Astrocyte of the cerebellum (primary cell): ENCODE measurements at regions not wholly inside any gene's neighbourhood (a gene's known extent, or its start where the extent isn't known, plus 50 kb on each side); places are given as distances from the start of the nearest gene placed in this dataset.
A peak's percentile ranks its signal among the peaks of the same experiment; 100 is the strongest.

Experiments
- DNase-seq: peaks from one replicate; pipeline ENCODE4 v3.0.0-alpha.2; 2011; ENCODE audit warnings: low read depth
- H3K4me3 ChIP-seq: 2 replicates; pipeline ENCODE4 v1.5.1; 2011; ENCODE audit warnings: mild to moderate bottlenecking, low read depth, low read length, moderate library complexity
- in situ Hi-C: cut with HindIII; loops from 2 replicates; pipeline ENCODE4 v1.10.0; 2017; ENCODE audit warnings: low sequenced_read_pairs
- TF ChIP-seq, protein P1 (sequence below): IDR thresholded peaks from 2 replicates; pipeline ENCODE4 v1.5.1; 2012; ENCODE audit warnings: low read length, low read depth, moderate library complexity, mild to moderate bottlenecking; ENCODE audit errors: missing control alignments

DNA sequence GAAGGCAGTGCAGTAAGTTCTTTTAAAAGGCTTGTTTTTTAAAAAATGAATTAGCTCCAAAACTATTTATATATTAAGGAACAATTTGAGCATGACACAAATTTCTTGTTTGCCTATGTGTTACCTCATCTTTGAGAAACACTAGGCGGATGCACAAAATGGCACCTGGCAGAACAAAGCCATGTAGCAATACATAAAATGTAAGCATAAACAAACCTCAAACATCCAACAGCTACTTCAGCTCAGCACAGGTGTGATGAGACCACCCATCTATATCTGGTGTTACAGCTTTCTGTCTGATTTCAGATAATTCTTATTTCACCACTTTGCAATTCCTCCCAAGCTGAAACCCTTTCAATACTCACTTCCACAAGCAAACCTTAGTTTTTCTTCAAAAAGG is 221.2 kb upstream of the CNTN6 start:
- no peak overlapping the region for H3K4me3 ChIP-seq
- in situ Hi-C loops = no loop called here
- TF ChIP-seq, protein P1, sequence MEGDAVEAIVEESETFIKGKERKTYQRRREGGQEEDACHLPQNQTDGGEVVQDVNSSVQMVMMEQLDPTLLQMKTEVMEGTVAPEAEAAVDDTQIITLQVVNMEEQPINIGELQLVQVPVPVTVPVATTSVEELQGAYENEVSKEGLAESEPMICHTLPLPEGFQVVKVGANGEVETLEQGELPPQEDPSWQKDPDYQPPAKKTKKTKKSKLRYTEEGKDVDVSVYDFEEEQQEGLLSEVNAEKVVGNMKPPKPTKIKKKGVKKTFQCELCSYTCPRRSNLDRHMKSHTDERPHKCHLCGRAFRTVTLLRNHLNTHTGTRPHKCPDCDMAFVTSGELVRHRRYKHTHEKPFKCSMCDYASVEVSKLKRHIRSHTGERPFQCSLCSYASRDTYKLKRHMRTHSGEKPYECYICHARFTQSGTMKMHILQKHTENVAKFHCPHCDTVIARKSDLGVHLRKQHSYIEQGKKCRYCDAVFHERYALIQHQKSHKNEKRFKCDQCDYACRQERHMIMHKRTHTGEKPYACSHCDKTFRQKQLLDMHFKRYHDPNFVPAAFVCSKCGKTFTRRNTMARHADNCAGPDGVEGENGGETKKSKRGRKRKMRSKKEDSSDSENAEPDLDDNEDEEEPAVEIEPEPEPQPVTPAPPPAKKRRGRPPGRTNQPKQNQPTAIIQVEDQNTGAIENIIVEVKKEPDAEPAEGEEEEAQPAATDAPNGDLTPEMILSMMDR = no peak
- DNase-seq = no peak

DNA sequence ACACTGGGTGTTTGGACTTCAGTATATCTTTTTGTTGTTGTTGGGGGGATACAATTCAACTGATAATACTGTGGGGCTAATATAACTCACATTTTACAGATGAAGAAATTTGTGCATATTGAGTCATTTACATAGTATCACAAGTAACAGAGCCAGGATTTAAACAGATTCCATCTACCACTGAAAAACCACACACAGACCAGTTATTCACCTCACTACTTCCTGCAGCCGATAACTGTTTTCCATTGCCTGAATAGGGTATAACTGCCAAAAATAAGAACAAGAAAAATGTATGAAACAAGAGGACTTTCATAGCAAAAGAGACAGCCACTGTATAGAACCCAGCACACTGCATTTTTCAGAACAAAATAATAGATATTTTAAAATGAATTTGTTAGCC is 215.8 kb upstream of the CNTN6 start:
- TF ChIP-seq, protein P1 = no peak
- in situ Hi-C loops = no loop called here
- H3K4me3 ChIP-seq = no peak overlapping the region
- peak; percentile 24 for DNase-seq

DNA sequence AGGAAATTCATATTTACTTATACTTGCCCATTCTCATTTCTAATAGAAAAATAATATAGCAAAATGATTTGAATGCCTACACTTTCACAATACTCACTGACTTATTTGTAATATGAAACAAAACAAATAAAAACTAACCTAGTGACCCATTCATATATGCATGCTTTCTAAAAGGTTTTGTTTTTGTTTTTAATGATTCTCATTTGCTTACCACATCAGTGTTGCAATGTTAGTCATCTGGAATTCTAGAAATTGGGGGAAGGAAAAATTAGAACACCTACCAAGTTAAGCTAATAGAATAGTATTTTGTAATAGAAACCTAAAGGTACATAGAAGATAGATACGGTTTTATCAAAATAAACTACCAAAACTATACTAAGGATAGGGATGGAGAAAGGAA is 214.1 kb upstream of the CNTN6 start:
- no peak for DNase-seq
- in situ Hi-C loops = no loop called here
- TF ChIP-seq, protein P1 = no peak

DNA sequence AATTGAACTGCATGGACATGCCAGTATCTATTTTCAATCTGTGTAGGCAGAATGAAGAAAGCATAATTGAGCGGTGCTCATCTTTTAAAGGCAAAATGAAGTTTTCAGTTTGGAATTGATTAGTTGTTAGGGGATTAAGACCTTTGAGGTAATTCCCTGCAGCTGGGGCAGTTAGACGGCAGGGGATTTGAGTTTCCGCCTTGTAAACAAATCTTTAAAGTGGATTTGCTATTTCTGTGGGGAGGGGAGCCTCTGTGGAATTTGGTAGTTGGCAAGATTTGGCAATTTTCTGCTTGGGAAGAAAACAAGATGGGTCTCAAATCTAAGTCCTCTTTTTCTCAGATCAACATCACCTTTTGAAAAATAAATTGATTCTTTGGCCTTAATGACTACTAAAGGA is 212.5 kb upstream of the CNTN6 start:
- H3K4me3 ChIP-seq = no peak overlapping the region
- in situ Hi-C loops = no loop called here
- TF ChIP-seq, protein P1 = no peak
- no peak for DNase-seq

More for the DNA sequence above, 214.1 kb upstream of the CNTN6 start:
- no peak overlapping the region for H3K4me3 ChIP-seq

DNA sequence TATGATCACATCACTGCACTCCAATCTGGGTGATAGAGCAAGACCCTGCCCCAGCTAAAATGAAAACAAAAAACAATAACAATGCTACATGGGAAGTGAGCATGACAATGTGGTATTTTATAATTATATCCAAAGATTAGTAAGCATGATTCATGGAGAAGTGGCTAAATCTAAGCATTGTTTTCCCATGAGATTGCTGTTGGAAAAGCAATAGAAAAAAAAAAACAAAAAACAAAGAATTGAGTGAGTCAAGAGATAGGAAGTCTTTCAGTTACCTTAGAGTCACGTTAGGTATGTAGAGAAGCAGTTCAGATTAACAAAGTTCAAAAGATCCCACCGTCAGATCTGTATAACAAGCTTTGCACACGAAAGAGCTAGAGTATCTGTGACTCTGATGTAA is 210.3 kb upstream of the CNTN6 start:
- DNase-seq = no peak
- no peak overlapping the region for H3K4me3 ChIP-seq
- TF ChIP-seq, protein P1 = no peak
- in situ Hi-C loops = no loop called here

DNA sequence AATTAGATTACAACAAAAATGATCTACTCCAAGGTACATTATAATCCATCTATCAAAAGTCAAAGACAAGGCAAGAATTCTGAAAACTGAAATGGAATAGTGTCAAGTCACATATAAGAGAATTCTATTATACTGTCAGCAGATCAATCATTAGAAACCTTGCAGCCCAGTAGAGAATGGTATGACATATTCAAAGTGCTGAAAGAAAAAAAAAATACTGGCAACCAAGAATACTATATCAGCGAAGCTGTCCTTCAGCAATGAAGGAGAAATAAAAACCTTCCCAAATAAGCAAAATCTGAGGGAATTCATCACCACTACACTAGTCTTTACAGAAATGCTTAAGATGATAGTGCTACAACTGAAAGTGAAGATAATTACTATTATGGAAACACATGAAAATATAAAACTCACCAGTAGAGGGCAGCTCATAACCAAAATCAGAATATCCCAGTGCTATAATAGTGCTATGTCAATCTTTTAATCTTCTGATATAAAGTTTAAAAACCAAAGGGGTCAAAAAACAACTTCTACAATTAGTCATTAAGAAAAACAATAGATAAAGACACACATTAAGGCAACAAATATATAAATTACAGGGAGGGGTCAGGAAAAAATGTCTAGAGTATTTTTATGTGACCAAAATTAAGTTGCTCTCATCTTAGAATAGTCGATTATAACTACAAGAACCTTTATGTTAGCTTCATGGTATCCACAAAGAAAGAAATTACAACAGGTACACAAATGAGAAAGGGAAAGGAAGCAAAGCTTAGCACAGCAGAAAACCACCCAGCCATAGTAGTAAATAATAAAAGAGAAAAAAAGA is 190.7 kb upstream of the CNTN6 start:
- H3K4me3 ChIP-seq = no peak overlapping the region
- DNase-seq = no peak
- TF ChIP-seq, protein P1 = peak; percentile 20
- in situ Hi-C loops = no loop called here

DNA sequence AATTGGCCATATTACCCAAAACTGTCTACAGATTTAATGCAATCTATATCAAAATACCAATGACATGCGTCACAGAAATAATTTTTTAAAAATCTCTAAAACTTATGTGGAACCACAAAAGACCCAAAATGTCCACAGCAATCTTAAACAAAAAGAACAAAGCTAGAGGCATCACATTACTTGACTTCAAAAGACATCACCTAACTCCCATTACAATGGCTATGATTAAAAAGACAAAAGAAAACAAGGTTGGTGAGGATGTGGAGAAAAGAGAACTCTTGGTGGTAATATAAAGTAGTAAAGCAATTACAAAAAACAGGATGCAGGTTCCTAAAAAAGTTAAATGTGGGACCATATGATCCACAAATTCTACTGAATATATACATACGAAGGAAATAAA is 187.6 kb upstream of the CNTN6 start:
- TF ChIP-seq, protein P1 = no peak
- DNase-seq = no peak
- no peak overlapping the region for H3K4me3 ChIP-seq
- in situ Hi-C loops = no loop called here
